ENCODE measurements at regions not wholly inside any gene's neighbourhood (a gene's known extent, or its start where the extent isn't known, plus 50 kb on each side); places are given as distances from the start of the nearest gene placed in this dataset.
"Not testable (repeated sequence)": the region's sequence is repeated elsewhere in the genome, so short reads cannot be mapped to it uniquely, and the experiment has no call there.

DNA sequence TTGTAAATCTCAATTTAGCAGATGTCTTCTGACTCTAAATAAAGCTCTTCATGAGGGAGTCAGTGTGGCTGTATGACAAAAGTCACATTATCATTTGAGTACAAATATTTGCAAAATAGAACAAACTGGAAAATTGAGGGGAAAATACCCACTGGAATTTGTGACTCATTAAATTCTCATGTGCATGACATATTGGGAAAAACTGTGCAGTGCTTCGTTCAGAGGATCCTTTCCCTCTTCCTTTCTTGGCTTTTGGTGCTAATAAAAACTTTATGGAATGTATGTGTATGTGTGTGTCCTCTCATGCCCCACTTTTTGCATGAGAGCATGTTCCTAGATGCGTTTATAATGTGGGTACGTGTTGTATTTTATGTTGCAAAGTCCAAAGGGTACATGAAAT lies 267.8 kb downstream of the KTN1 start:
- H3K27ac ChIP-seq (ENCODE audit: low read depth, low read length, severe bottlenecking): no peak overlapping the region
- no peaks in the 10 kb centered on the region for H3K4me1 ChIP-seq (ENCODE audit: control insufficient read depth, insufficient read depth, low read length, poor library complexity, severe bottlenecking)
- no peak overlapping the region for H3K4me3 ChIP-seq (ENCODE audit: extremely low read depth, insufficient read depth, low read length, poor library complexity, severe bottlenecking)
- H3K9me3 ChIP-seq (ENCODE audit: control insufficient read depth, low read length): no peaks in the 10 kb centered on the region
- H3K36me3 ChIP-seq (ENCODE audit: control insufficient read depth, insufficient read depth, low read length): no peaks in the 10 kb centered on the region
- WGBS, 2 experiments (ENCODE audit: insufficient coverage in 2 of 2): 67 to 95% methylated on average over 1 to 2 of the region's 3 CpGs

DNA sequence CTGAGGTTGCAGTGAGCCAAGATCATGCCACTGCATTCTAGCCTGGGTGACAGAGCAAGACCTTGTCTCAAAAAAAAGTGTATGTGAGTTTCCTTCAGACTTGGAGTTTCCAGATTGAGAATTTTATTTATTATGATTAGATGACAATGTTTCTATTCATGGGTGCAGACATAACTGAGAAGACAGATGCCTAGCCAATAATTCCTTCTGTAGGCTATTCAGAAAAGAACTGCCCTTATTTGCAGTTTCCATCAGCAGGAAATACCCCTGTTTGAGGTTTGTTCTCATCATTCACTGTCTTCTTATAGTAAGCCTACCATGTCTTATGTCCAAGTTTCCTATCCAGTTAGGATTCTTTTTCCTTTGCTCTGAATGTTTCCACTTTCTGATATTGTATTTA lies 269.0 kb downstream of the KTN1 start:
- Histone ChIP-seq H3K9me3 (ENCODE audit: control insufficient read depth, low read length) (no peaks in the 10 kb centered on the region), H3K4me3 (ENCODE audit: extremely low read depth, insufficient read depth, low read length, poor library complexity, severe bottlenecking) (no peak overlapping the region), H3K27ac (ENCODE audit: low read depth, low read length, severe bottlenecking) (no peak overlapping the region), H3K36me3 (ENCODE audit: control insufficient read depth, insufficient read depth, low read length) (no peaks in the 10 kb centered on the region), H3K4me1 (ENCODE audit: control insufficient read depth, insufficient read depth, low read length, poor library complexity, severe bottlenecking) (no peaks in the 10 kb centered on the region)

GRCh38 chr14:55849833-55850232 lies 268.4 kb upstream of the PELI2 start:
- no peaks in the 10 kb centered on the region for H3K4me1 ChIP-seq (ENCODE audit: control insufficient read depth, insufficient read depth, low read length, poor library complexity, severe bottlenecking)
- H3K36me3 ChIP-seq (ENCODE audit: control insufficient read depth, insufficient read depth, low read length): no peaks in the 10 kb centered on the region
- no peaks in the 10 kb centered on the region for H3K9me3 ChIP-seq (ENCODE audit: control insufficient read depth, low read length)
- H3K4me3 ChIP-seq (ENCODE audit: extremely low read depth, insufficient read depth, low read length, poor library complexity, severe bottlenecking): no peak overlapping the region
- 100% methylated on average over 1 of the region's 2 CpGs; no CpG with 5 or more reads in 1 of the 2 experiments for WGBS, 2 experiments (ENCODE audit: insufficient coverage in 2 of 2)
- no peak overlapping the region for H3K27ac ChIP-seq (ENCODE audit: low read depth, low read length, severe bottlenecking)

GRCh38 chr14:55850825-55851241 lies 267.4 kb upstream of the PELI2 start:
- Histone ChIP-seq H3K4me1 (ENCODE audit: control insufficient read depth, insufficient read depth, low read length, poor library complexity, severe bottlenecking) (no peaks in the 10 kb centered on the region), H3K9me3 (ENCODE audit: control insufficient read depth, low read length) (no peaks in the 10 kb centered on the region), H3K36me3 (ENCODE audit: control insufficient read depth, insufficient read depth, low read length) (no peaks in the 10 kb centered on the region), H3K4me3 (ENCODE audit: extremely low read depth, insufficient read depth, low read length, poor library complexity, severe bottlenecking) (no peak overlapping the region), H3K27ac (ENCODE audit: low read depth, low read length, severe bottlenecking) (no peak overlapping the region)
- WGBS, 2 experiments (ENCODE audit: insufficient coverage in 2 of 2): 95 to 96% methylated on average over 4 of the region's 4 CpGs

DNA sequence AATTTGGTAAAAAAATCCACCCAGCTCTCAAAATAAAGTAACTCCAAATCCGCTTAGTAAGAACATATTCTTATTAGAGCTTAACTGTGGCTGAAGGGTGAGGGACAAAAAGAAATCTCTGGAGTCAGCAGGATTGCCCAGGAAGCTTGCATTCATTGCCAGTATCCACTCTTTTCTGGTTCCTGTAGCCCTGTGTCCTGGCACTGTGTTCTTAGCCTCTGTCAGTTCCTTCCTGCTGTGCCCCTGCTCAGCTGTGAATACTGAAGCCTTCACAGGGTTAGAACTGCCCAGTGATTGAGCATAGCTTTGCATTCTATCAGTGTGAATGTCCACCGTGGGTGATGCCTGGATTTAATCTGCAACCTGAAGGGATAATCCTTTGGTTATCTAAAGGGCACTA lies 266.9 kb upstream of the PELI2 start:
- Histone ChIP-seq H3K36me3 (ENCODE audit: control insufficient read depth, insufficient read depth, low read length) (no peaks in the 10 kb centered on the region), H3K9me3 (ENCODE audit: control insufficient read depth, low read length) (no peaks in the 10 kb centered on the region), H3K27ac (ENCODE audit: low read depth, low read length, severe bottlenecking) (no peak overlapping the region), H3K4me1 (ENCODE audit: control insufficient read depth, insufficient read depth, low read length, poor library complexity, severe bottlenecking) (no peaks in the 10 kb centered on the region), H3K4me3 (ENCODE audit: extremely low read depth, insufficient read depth, low read length, poor library complexity, severe bottlenecking) (no peak overlapping the region)
- 71 to 75% methylated on average over 1 of the region's 2 CpGs for WGBS, 2 experiments (ENCODE audit: insufficient coverage in 2 of 2)

DNA sequence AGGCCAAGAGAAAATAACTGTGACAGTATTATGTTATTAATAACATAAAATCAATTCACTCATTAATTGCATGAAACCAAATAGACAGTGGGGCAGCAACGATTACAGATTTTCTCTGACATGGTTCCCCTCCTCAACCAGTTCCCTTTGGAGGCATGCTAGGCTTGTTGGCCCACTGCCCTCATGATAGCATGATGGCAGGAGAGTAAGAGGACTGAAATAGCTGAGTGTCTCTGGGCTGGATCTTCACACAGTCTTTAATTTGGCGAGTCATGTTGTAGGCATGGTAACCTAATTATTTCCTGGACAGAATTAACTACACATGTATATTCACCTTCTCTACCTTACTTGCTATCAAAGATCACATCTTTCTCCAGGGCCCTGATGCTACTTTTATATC lies 266.2 kb upstream of the PELI2 start:
- WGBS, 2 experiments (ENCODE audit: insufficient coverage in 2 of 2): 100% methylated on average over 1 to 2 of the region's 2 CpGs
- no peaks in the 10 kb centered on the region for H3K36me3 ChIP-seq (ENCODE audit: control insufficient read depth, insufficient read depth, low read length)
- no peak overlapping the region for H3K27ac ChIP-seq (ENCODE audit: low read depth, low read length, severe bottlenecking)
- no peaks in the 10 kb centered on the region for H3K4me1 ChIP-seq (ENCODE audit: control insufficient read depth, insufficient read depth, low read length, poor library complexity, severe bottlenecking)
- H3K9me3 ChIP-seq (ENCODE audit: control insufficient read depth, low read length): no peaks in the 10 kb centered on the region
- H3K4me3 ChIP-seq (ENCODE audit: extremely low read depth, insufficient read depth, low read length, poor library complexity, severe bottlenecking): no peak overlapping the region

DNA sequence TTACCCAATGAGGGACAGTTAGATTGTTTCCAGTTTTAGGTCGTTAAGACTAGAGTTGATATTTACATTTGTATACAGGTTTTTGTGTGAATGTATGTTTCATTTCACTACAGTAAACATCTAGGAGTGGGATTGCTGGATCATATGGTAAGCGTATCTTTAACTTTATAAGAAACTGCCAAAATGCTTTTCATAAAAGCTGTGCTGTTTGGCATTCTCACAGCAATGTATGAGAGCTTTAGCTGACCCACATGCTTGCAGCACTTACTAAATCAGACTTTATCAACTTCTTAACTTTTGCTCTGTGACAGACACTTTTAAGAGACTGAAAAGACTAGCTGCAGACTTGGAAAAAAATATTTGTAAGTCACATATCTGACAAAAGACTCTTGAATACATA lies 262.5 kb upstream of the PELI2 start:
- no peaks in the 10 kb centered on the region for H3K36me3 ChIP-seq (ENCODE audit: control insufficient read depth, insufficient read depth, low read length)
- H3K4me3 ChIP-seq (ENCODE audit: extremely low read depth, insufficient read depth, low read length, poor library complexity, severe bottlenecking): no peak overlapping the region
- H3K9me3 ChIP-seq (ENCODE audit: control insufficient read depth, low read length): peaks cover 11% of the 10 kb centered on the region
- no peak overlapping the region for H3K27ac ChIP-seq (ENCODE audit: low read depth, low read length, severe bottlenecking)
- 50% methylated on average over 1 of the region's 2 CpGs; no CpG with 5 or more reads in 1 of the 2 experiments for whole genome bisulfite sequencing, 2 experiments (ENCODE audit: insufficient coverage in 2 of 2)
- H3K4me1 ChIP-seq (ENCODE audit: control insufficient read depth, insufficient read depth, low read length, poor library complexity, severe bottlenecking): no peaks in the 10 kb centered on the region

DNA sequence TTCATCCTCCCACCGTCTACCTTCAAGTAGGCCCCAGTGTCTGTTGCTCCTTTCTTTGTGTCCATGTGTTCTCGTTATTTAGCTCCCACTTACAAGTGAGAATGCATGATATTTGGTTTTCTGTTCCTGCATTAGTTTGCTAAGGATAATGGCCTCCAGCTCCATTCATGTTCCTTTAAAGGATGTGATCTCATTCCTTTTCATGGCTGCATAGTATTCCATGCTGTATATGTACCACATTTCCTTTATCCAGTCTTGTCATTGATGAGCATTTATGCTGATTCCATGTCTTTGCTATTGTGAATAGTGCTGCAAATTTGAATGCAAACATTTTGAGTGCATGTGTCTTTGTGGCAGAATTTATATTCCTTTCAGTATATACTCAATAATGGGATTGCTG lies 259.6 kb upstream of the PELI2 start:
- 73 to 80% methylated on average over 1 to 2 of the region's 2 CpGs for WGBS, 2 experiments (ENCODE audit: insufficient coverage in 2 of 2)
- Histone ChIP-seq H3K9me3 (ENCODE audit: control insufficient read depth, low read length) (peaks cover 14% of the 10 kb centered on the region), H3K27ac (ENCODE audit: low read depth, low read length, severe bottlenecking) (no peak overlapping the region), H3K4me3 (ENCODE audit: extremely low read depth, insufficient read depth, low read length, poor library complexity, severe bottlenecking) (no peak overlapping the region), H3K36me3 (ENCODE audit: control insufficient read depth, insufficient read depth, low read length) (no peaks in the 10 kb centered on the region), H3K4me1 (ENCODE audit: control insufficient read depth, insufficient read depth, low read length, poor library complexity, severe bottlenecking) (no peaks in the 10 kb centered on the region)

DNA sequence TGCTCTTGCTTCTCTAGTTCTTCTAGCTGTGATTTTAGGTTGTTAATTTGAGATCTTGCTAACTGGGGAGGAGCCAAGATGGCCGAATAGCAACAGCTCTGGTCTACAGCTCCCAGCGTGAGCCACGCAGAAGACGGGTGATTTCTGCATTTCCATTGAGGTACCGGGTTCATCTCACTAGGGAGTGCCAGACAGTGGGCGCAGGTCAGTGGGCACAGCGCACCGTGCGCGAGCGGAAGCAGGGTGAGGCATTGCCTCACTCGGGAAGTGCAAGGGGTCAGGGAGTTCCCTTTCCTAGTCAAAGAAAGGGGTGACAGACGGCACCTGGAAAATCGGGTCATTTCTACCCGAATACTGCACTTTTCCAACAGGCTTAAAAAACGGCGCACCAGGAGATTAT lies 256.6 kb upstream of the PELI2 start:
- H3K27ac ChIP-seq (ENCODE audit: low read depth, low read length, severe bottlenecking); H3K4me1 ChIP-seq (ENCODE audit: control insufficient read depth, insufficient read depth, low read length, poor library complexity, severe bottlenecking); H3K4me3 ChIP-seq (ENCODE audit: extremely low read depth, insufficient read depth, low read length, poor library complexity, severe bottlenecking); H3K36me3 ChIP-seq (ENCODE audit: control insufficient read depth, insufficient read depth, low read length): not testable (repeated sequence)
- H3K9me3 ChIP-seq (ENCODE audit: control insufficient read depth, low read length): peaks cover 17% of the 10 kb centered on the region
- WGBS, 2 experiments (ENCODE audit: insufficient coverage in 2 of 2): 97 to 99% methylated on average over 11 to 12 of the region's 17 CpGs

DNA sequence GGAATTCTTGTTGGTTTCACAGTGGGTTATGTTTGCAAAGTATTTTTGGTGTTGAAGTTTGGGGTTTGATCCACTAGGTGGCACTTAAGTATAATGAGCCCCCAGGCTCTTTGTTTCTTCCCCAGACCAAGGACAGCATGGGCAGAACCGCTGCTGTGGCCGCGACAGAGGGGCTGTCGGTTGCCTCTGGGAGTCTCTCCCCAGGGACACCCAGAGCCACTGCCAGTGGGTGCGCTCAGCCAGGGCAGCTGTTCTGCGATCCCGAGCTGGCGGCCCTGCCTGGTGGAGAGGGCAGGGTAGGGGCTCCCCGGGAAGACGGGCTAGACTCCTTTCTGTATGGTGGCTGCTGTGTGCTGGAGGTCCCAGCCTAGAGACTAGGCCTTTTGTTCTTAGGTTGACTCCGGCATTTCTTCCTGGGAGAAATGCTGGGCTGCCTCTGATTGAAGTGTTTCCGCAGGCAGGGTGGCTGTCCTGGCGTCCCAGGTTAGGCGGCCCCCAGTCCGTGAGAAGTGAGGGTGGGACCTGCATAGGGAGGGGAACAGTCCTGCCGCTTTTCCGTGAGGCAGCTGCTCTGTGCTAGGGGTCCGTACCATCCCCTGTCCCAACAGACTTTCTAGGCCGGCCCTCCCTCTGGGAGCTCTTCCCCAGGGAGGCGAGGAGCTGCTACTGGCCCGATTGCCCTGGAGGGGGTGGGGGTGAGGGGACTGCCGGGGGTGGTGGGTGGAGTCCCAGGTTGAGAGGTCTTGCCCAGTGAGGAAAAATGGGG lies 253.1 kb upstream of the PELI2 start:
- peaks cover 11% of the 10 kb centered on the region for H3K9me3 ChIP-seq (ENCODE audit: control insufficient read depth, low read length)
- no peaks in the 10 kb centered on the region for H3K36me3 ChIP-seq (ENCODE audit: control insufficient read depth, insufficient read depth, low read length)
- no peak overlapping the region for H3K4me3 ChIP-seq (ENCODE audit: extremely low read depth, insufficient read depth, low read length, poor library complexity, severe bottlenecking)
- WGBS, 2 experiments (ENCODE audit: insufficient coverage in 2 of 2): 92 to 93% methylated on average over 9 to 14 of the region's 22 CpGs
- H3K4me1 ChIP-seq (ENCODE audit: control insufficient read depth, insufficient read depth, low read length, poor library complexity, severe bottlenecking): no peaks in the 10 kb centered on the region
- no peak overlapping the region for H3K27ac ChIP-seq (ENCODE audit: low read depth, low read length, severe bottlenecking)

DNA sequence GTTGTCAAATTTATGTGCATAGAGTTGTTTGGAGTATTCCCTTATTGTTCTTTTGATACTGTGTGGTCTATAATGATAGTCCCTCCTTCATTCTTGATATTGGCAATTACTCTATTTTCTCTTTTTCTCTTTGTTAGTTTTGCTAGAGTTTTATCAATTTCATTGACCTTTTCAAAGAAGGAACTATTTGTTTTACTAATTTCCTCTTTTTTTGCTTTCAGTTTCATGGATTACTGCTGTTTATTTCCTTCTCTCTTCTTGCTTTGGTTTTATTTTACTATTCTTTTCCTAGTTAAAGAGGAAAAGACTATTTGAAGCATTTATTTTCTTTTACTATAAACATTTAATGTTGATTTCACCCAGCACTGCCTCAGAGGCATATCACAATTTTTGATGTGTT lies 250.9 kb upstream of the PELI2 start:
- Histone ChIP-seq H3K4me1 (ENCODE audit: control insufficient read depth, insufficient read depth, low read length, poor library complexity, severe bottlenecking) (no peaks in the 10 kb centered on the region), H3K27ac (ENCODE audit: low read depth, low read length, severe bottlenecking) (no peak overlapping the region), H3K9me3 (ENCODE audit: control insufficient read depth, low read length) (peaks cover 3% of the 10 kb centered on the region), H3K36me3 (ENCODE audit: control insufficient read depth, insufficient read depth, low read length) (no peaks in the 10 kb centered on the region), H3K4me3 (ENCODE audit: extremely low read depth, insufficient read depth, low read length, poor library complexity, severe bottlenecking) (no peak overlapping the region)

Measured in mesodermal cell (in vitro differentiated cells).